Transverse colon (tissue), 3 donors: ENCODE measurements at regions not wholly inside any gene's neighbourhood (a gene's known extent, or its start where the extent isn't known, plus 50 kb on each side); places are given as distances from the start of the nearest gene placed in this dataset.
"Not testable (repeated sequence)": the region's sequence is repeated elsewhere in the genome, so short reads cannot be mapped to it uniquely, and the experiment has no call there.

Experiments
- CTCF ChIP-seq, 5 experiments: fragments of 200-600 bp in 3 of 5; fragments of 450-650 bp in 2 of 5; sonication (generic) in 3 of 5; IDR thresholded peaks; 1 replicate in 2 of 5; 2 replicates in 3 of 5; pipeline ENCODE4 v1.5.1; 2016 to 2017; ENCODE audit warnings: antibody characterized with exemption in 5 of 5, inconsistent platforms in 3 of 5, mild to moderate bottlenecking in 2 of 5, moderate library complexity in 1 of 5
- EP300 ChIP-seq: sonication (generic); formaldehyde crosslinking; IDR thresholded peaks from one replicate; pipeline ENCODE4 v1.6.1; 2017; ENCODE audit warnings: antibody characterized with exemption, low read depth
- POLR2A ChIP-seq: fragments of 450-650 bp; IDR thresholded peaks from one replicate; pipeline ENCODE4 v1.6.1; 2016; ENCODE audit warnings: antibody characterized with exemption, mild to moderate bottlenecking, moderate library complexity

DNA sequence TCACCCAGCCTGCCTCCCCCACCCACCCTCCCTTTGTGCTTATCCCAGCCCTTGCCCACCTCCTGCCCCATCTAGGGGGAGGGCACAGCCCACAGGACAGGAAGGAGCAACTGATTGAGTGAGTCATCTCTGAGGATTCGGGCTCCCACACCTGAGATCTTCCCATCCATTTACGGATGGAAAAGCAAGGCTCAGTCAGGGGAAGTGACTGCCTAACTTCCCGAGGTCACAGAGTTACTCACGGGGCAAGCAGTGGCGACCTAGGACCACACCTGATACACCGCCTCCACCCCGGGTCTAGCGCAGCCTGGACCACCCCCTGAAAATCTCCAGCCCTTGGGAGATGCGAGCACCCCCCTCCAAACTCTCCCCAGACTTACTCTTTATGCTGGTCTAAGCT is 131.7 kb downstream of the TNFRSF13B start:
- TF ChIP-seq CTCF (IDR thresholded peaks at IDR 0.05); POLR2A; EP300: not testable (repeated sequence)
